ENCODE measurements at regions not wholly inside any gene's neighbourhood (a gene's known extent, or its start where the extent isn't known, plus 50 kb on each side); places are given as distances from the start of the nearest gene placed in this dataset.

GRCh38 chr6:170210651-170211403 is 80.1 kb downstream of the DLL1 start:
- H3K27ac ChIP-seq (ENCODE audit: low read depth), result no peak overlapping the region
- Mint-ChIP-seq H3K27ac (no peak overlapping the region), H3K9me3 (peaks cover 18% of the 10 kb centered on the region), H3K27me3 (ENCODE audit: insufficient read depth, low read depth, poor library complexity) (peaks cover 13% of the 10 kb centered on the region), H3K4me1 (no peaks in the 10 kb centered on the region), H3K36me3 (ENCODE audit: low read depth) (peaks cover 15% of the 10 kb centered on the region), H3K4me3 (no peak overlapping the region)
- no peak for TF ChIP-seq STAT1 (IDR thresholded peaks at IDR 0.05; ENCODE audit: unreplicated experiment)
- TF ChIP-seq ZNF114 (CRISPR knock-in tag; IDR thresholded peaks at IDR 0.05), result no peak
- ATAC-seq (no peak), DNase-seq (ENCODE audit: low spot score) (no peak)
- no peaks in the 10 kb centered on the region for H3K4me1 ChIP-seq (ENCODE audit: insufficient read depth)
- H3K4me2 ChIP-seq, result no peak overlapping the region
- no peaks in the 10 kb centered on the region for H3F3A ChIP-seq (replicated peaks; ENCODE audit: low read depth)
- no peak overlapping the region for H3K4me3 ChIP-seq
- no peak overlapping the region for H2AFZ ChIP-seq
- H3K27me3 ChIP-seq (ENCODE audit: insufficient read depth), result no peaks in the 10 kb centered on the region
- H3K36me3 ChIP-seq (ENCODE audit: insufficient read depth), result no peaks in the 10 kb centered on the region
- H3K79me2 ChIP-seq (replicated peaks; ENCODE audit: insufficient read depth), result no peaks in the 10 kb centered on the region
- no peaks in the 10 kb centered on the region for H3K9me2 ChIP-seq (ENCODE audit: insufficient read depth)
- H4K20me1 ChIP-seq (replicated peaks; ENCODE audit: insufficient read depth), result no peaks in the 10 kb centered on the region

GRCh38 chr6:170210026-170210390 is 80.9 kb downstream of the DLL1 start:
- DNase-seq (ENCODE audit: low spot score), result no peak
- H3K36me3 ChIP-seq (ENCODE audit: insufficient read depth), result no peaks in the 10 kb centered on the region
- H4K20me1 ChIP-seq (replicated peaks; ENCODE audit: insufficient read depth), result no peaks in the 10 kb centered on the region
- no peak overlapping the region for H3K4me3 Mint-ChIP-seq
- no peak overlapping the region for H3K4me3 ChIP-seq
- ATAC-seq, result no peak; the same call in 2 of the 3 replicates
- H2AFZ ChIP-seq, result no peak overlapping the region
- no peak for TF ChIP-seq EZH2 (IDR thresholded peaks at IDR 0.05; ENCODE audit: low read depth, unreplicated experiment)
- TF ChIP-seq NANOG (IDR thresholded peaks at IDR 0.05; ENCODE audit: borderline replicate concordance), result no peak
- no peak for TF ChIP-seq JUNB (IDR thresholded peaks at IDR 0.05; ENCODE audit: unreplicated experiment)
- TF ChIP-seq EZH2phosphoT487 (IDR thresholded peaks at IDR 0.05; ENCODE audit: unreplicated experiment), result no peak
- TF ChIP-seq ETS1 (IDR thresholded peaks at IDR 0.05), result no peak
- no peak for TF ChIP-seq STAT1 (IDR thresholded peaks at IDR 0.05; ENCODE audit: unreplicated experiment)
- TF ChIP-seq CREB1 (CRISPR knock-in tag; IDR thresholded peaks at IDR 0.05; ENCODE audit: low read depth), result no peak
- no peak for TF ChIP-seq POLR2AphosphoS5 (IDR thresholded peaks at IDR 0.05; ENCODE audit: low read depth)
- no peak for TF ChIP-seq ZNF462 (CRISPR knock-in tag; IDR thresholded peaks at IDR 0.05)
- TF ChIP-seq ZNF114 (CRISPR knock-in tag; IDR thresholded peaks at IDR 0.05), result no peak
- TF ChIP-seq REST (IDR thresholded peaks at IDR 0.05; ENCODE audit: unreplicated experiment), result no peak
- H3F3A ChIP-seq (replicated peaks; ENCODE audit: low read depth), result no peaks in the 10 kb centered on the region
- H3K27ac Mint-ChIP-seq, result no peak overlapping the region
- H3K9me2 ChIP-seq (ENCODE audit: insufficient read depth), result no peaks in the 10 kb centered on the region
- no peak overlapping the region for H3K27ac ChIP-seq (ENCODE audit: low read depth)
- no peak overlapping the region for H3K4me2 ChIP-seq
- no peaks in the 10 kb centered on the region for H3K4me1 Mint-ChIP-seq
- H3K27me3 ChIP-seq (ENCODE audit: insufficient read depth), result no peaks in the 10 kb centered on the region
- peaks cover 18% of the 10 kb centered on the region for H3K9me3 Mint-ChIP-seq
- no peaks in the 10 kb centered on the region for H3K4me1 ChIP-seq (ENCODE audit: insufficient read depth)
- H3K36me3 Mint-ChIP-seq (ENCODE audit: low read depth), result peaks cover 15% of the 10 kb centered on the region
- no peaks in the 10 kb centered on the region for H3K79me2 ChIP-seq (replicated peaks; ENCODE audit: insufficient read depth)
- H3K27me3 Mint-ChIP-seq (ENCODE audit: insufficient read depth, low read depth, poor library complexity), result peaks cover 13% of the 10 kb centered on the region

Data from GM23338 (cell line).